Adrenal gland (tissue), 9 donors: ENCODE measurements at regions not wholly inside any gene's neighbourhood (a gene's known extent, or its start where the extent isn't known, plus 50 kb on each side); places are given as distances from the start of the nearest gene placed in this dataset.

Experiments
- DNase-seq, 7 donors: peaks; one replicate each; pipeline ENCODE4 v3.0.0-alpha.2; 2019 to 2020
- H3K27ac ChIP-seq, 5 donors: fragments of 200-600 bp; sonication (generic) in 4 of 5; 1 replicate in 3 of 5; 2 replicates in 2 of 5; pipeline versions ENCODE4 v1.5.1 to v1.8.0; 2016 to 2020; ENCODE audit warnings: mild to moderate bottlenecking in 1 of 5
- H3K27me3 ChIP-seq: fragments of 200-600 bp; 2 replicates; pipeline ENCODE4 v1.8.0; 2021
- H3K36me3 ChIP-seq, 2 donors: fragments of 200-600 bp; replicated peaks in 1 of 2; 1 replicate in 1 of 2; 2 replicates in 1 of 2; pipeline versions ENCODE4 v1.5.1 to v1.8.0; 2018 to 2022
- H3K4me1 ChIP-seq, 2 donors: fragments of 200-600 bp; replicated peaks in 1 of 2; 1 replicate in 1 of 2; 2 replicates in 1 of 2; pipeline versions ENCODE4 v1.5.1 to v1.8.0; 2018 to 2021
- H3K4me3 ChIP-seq, 4 donors: fragments of 200-600 bp; sonication (generic) in 3 of 4; one replicate each; pipeline ENCODE4 v1.5.1; 2016 to 2018
- H3K9me3 ChIP-seq, 3 donors: fragments of 200-600 bp; sonication (generic) in 1 of 3; replicated peaks in 1 of 3; 1 replicate in 2 of 3; 2 replicates in 1 of 3; pipeline versions ENCODE4 v1.5.1 to v1.8.0; 2016 to 2021
- POLR2A ChIP-seq, 2 donors: fragments of 450-650 bp; IDR thresholded peaks; one replicate each; pipeline ENCODE4 v1.6.1; 2017; ENCODE audit warnings: antibody characterized with exemption in 2 of 2, mild to moderate bottlenecking in 2 of 2, moderate library complexity in 1 of 2
- WGBS, 4 donors: extraction: QIAGEN DNeasy Blood & Tissue Kit in 2 of 4; methylation state at CpG; one replicate each; pipeline versions ENCODE4 v1.1.5 to v1.1.7; 2013 to 2017; 5-methylcytosine and 5-hydroxymethylcytosine counted together
- intact Hi-C, 2 donors: fragments of 100-400 bp; cut with DNase I; formaldehyde crosslinking; loops; one replicate each; pipeline versions ENCODE4 v1.14.1 to v1.15.0; 2022 to 2023
- TF ChIP-seq, protein P1 (sequence below), 6 experiments: fragments of 450-650 bp in 4 of 6; fragments of 200-600 bp in 2 of 6; sonication (generic) in 1 of 6; IDR thresholded peaks; 1 replicate in 5 of 6; 2 replicates in 1 of 6; pipeline versions ENCODE4 v1.5.1 to v1.8.0; 2016 to 2021; ENCODE audit warnings: antibody characterized with exemption in 6 of 6, mild to moderate bottlenecking in 2 of 6, moderate library complexity in 1 of 6
- donor health status: healthy with polysubstance abuse.
- donor health status: Bipolar disorder and iron deficiency.
- donor health status: DM: yes; HTN: yes; CAD: no.
- donor health status: DM: no; HTN: no; CAD: no.
- donor health status: DM: no; HTN: no; CAD: no.

DNA sequence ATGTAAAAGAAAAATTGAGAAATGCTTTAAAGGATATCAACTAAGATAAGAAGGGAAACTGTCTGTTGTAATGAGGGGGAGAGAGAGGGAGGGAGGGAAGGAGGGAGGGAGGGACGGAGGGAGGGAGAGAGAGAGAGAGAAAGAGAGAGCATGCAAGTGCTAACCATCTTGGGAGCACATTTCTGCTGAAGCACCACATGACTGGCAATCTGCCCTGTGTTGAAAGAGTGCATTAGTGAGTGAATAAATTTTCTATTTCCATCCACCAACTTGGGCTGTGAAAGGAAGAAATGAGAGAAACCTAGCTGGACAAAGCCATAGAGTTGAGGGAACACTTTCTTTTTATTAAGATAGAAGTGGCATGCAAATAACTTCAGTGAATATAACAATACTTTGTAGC lies 110.7 kb downstream of the TMX3 start:
- 33 to 43% (median 34%) methylated on average over 1 of the region's 1 CpG for WGBS, 4 donors
- H3K9me3 ChIP-seq, result no peaks in the 10 kb centered on the region
- no peak overlapping the region for H3K27ac ChIP-seq

DNA sequence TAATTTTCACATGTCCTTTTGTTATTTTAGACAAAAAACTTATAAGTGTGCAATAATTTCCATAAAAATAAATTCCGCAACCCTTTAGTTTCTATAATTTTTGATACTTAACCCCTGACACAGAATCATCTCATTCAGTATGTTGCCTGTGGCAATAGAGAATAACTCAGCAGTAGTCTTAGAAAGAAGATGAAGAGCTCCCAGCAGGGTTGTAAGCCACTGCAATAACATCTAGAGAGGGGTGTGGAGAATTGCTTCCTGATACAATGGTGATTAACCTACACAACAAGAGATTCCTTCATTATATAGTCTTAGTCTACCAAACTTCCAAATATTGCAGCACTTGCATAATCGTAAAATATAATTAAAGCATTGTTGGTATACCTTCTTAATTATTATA lies 118.9 kb downstream of the TMX3 start:
- no peaks in the 10 kb centered on the region for H3K9me3 ChIP-seq
- no peaks in the 10 kb centered on the region for H3K27me3 ChIP-seq
- H3K36me3 ChIP-seq, result no peaks in the 10 kb centered on the region
- H3K27ac ChIP-seq, result no peak overlapping the region
- 66 to 85% (median 78%) methylated on average over 2 of the region's 2 CpGs for WGBS, 4 donors
- H3K4me1 ChIP-seq, result no peaks in the 10 kb centered on the region
- TF ChIP-seq, protein P1, sequence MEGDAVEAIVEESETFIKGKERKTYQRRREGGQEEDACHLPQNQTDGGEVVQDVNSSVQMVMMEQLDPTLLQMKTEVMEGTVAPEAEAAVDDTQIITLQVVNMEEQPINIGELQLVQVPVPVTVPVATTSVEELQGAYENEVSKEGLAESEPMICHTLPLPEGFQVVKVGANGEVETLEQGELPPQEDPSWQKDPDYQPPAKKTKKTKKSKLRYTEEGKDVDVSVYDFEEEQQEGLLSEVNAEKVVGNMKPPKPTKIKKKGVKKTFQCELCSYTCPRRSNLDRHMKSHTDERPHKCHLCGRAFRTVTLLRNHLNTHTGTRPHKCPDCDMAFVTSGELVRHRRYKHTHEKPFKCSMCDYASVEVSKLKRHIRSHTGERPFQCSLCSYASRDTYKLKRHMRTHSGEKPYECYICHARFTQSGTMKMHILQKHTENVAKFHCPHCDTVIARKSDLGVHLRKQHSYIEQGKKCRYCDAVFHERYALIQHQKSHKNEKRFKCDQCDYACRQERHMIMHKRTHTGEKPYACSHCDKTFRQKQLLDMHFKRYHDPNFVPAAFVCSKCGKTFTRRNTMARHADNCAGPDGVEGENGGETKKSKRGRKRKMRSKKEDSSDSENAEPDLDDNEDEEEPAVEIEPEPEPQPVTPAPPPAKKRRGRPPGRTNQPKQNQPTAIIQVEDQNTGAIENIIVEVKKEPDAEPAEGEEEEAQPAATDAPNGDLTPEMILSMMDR (IDR thresholded peaks at IDR 0.05), result no peak
- no peak for TF ChIP-seq POLR2A (IDR thresholded peaks at IDR 0.05)
- no peak for DNase-seq
- H3K4me3 ChIP-seq, result no peak overlapping the region
- intact Hi-C loops, result no loop called here

More for the DNA sequence above, 110.7 kb downstream of the TMX3 start:
- no peaks in the 10 kb centered on the region for H3K36me3 ChIP-seq
- TF ChIP-seq, protein P1 (IDR thresholded peaks at IDR 0.05), result no peak
- no peak for TF ChIP-seq POLR2A (IDR thresholded peaks at IDR 0.05)
- DNase-seq, result no peak
- no peak overlapping the region for H3K4me3 ChIP-seq
- H3K4me1 ChIP-seq, result no peaks in the 10 kb centered on the region
- intact Hi-C loops, result no loop called here
- no peaks in the 10 kb centered on the region for H3K27me3 ChIP-seq

- H3K4me3 ChIP-seq, result no peak overlapping the region
- intact Hi-C loops, result no loop called here
- DNase-seq, result no peak
- H3K27ac ChIP-seq, result no peak overlapping the region
- H3K36me3 ChIP-seq, result no peaks in the 10 kb centered on the region
- no peaks in the 10 kb centered on the region for H3K9me3 ChIP-seq
- no peak for TF ChIP-seq POLR2A (IDR thresholded peaks at IDR 0.05)
- TF ChIP-seq, protein P1 (IDR thresholded peaks at IDR 0.05), result no peak
- 64 to 72% (median 69%) methylated on average over 5 of the region's 5 CpGs for WGBS, 4 donors
- no peaks in the 10 kb centered on the region for H3K27me3 ChIP-seq
- H3K4me1 ChIP-seq, result no peaks in the 10 kb centered on the region
Measured at GRCh38 chr18:68588169-68588568, 126.7 kb downstream of the TMX3 start.

GRCh38 chr18:68583685-68584084 lies 131.2 kb downstream of the TMX3 start:
- 54 to 78% (median 72%) methylated on average over 1 of the region's 1 CpG for WGBS, 4 donors
- no peak for TF ChIP-seq POLR2A (IDR thresholded peaks at IDR 0.05)
- TF ChIP-seq, protein P1 (IDR thresholded peaks at IDR 0.05), result no peak
- Histone ChIP-seq H3K27me3 (no peaks in the 10 kb centered on the region), H3K27ac (no peak overlapping the region), H3K4me3 (no peak overlapping the region), H3K36me3 (no peaks in the 10 kb centered on the region), H3K9me3 (no peaks in the 10 kb centered on the region), H3K4me1 (no peaks in the 10 kb centered on the region)
- intact Hi-C loops, result no loop called here
- no peak for DNase-seq
